GM13977 (cell line): ENCODE measurements at regions not wholly inside any gene's neighbourhood (a gene's known extent, or its start where the extent isn't known, plus 50 kb on each side); places are given as distances from the start of the nearest gene placed in this dataset.
"Not testable (repeated sequence)": the region's sequence is repeated elsewhere in the genome, so short reads cannot be mapped to it uniquely, and the experiment has no call there.

ENCODE experiments used
- DNase-seq: peaks from one replicate; pipeline ENCODE4 v3.0.0; 2012; ENCODE audit warnings: low spot score
- in situ Hi-C: fragments of 300-500 bp; cut with MboI; formaldehyde crosslinking; loops from one replicate; pipeline ENCODE4 v1.12.0; 2022; ENCODE audit warnings: low sequenced_read_pairs, low pct_unique_long_range_greater_than_20kb, mixed read lengths, inconsistent platforms; ENCODE audit not compliant: unreplicated experiment
- TF ChIP-seq, protein P1 (sequence below): IDR thresholded peaks from 2 replicates; pipeline ENCODE4 v1.5.1; 2012; ENCODE audit warnings: mild to moderate bottlenecking, control low read depth; ENCODE audit not compliant: insufficient read depth; ENCODE audit errors: extremely low read depth, missing control alignments

DNA sequence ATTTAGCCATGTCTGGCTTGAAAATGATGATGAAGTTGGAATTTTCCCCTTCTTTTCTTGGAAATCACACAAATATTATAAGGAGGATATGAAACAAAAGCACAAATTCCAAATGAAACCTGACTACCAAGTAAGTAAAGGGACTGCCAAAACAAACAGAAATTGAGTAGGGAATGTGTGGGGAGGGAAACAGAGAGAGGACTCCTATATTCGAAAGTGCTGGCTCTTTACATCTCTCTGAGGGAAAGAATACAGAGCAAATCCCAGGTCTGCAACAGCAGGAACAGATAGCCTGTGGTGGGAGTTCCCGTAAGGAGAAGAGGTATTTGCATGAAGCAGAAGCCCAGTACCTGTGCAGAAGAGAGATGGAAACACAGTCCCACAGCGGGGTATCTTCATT is 583.7 kb downstream of the EPM2A start:
- TF ChIP-seq, protein P1, sequence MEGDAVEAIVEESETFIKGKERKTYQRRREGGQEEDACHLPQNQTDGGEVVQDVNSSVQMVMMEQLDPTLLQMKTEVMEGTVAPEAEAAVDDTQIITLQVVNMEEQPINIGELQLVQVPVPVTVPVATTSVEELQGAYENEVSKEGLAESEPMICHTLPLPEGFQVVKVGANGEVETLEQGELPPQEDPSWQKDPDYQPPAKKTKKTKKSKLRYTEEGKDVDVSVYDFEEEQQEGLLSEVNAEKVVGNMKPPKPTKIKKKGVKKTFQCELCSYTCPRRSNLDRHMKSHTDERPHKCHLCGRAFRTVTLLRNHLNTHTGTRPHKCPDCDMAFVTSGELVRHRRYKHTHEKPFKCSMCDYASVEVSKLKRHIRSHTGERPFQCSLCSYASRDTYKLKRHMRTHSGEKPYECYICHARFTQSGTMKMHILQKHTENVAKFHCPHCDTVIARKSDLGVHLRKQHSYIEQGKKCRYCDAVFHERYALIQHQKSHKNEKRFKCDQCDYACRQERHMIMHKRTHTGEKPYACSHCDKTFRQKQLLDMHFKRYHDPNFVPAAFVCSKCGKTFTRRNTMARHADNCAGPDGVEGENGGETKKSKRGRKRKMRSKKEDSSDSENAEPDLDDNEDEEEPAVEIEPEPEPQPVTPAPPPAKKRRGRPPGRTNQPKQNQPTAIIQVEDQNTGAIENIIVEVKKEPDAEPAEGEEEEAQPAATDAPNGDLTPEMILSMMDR, result no peak
- no peak for DNase-seq
- in situ Hi-C loops, result no loop called here

DNA sequence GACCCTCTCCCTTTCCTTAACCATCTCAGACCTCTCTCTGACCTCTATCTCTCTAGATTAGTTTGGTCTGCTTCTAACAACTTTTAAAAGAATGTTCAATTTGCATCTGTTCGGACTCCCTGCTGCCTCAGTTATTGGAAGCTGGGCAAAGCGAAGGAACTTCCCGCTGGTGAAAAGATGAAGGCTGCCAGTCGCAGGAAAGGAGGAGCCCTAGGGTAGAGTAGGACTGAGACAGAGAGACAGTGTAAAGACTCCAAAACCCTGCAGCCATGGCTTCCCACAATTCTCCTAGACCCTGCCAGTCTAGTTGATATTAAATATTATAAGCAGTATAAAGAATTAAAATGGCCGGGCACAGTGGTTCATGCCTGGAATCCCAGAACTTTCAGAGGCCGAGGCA is 581.8 kb downstream of the EPM2A start:
- TF ChIP-seq, protein P1, result no peak
- DNase-seq, result no peak
- in situ Hi-C loops, result no loop called here

DNA sequence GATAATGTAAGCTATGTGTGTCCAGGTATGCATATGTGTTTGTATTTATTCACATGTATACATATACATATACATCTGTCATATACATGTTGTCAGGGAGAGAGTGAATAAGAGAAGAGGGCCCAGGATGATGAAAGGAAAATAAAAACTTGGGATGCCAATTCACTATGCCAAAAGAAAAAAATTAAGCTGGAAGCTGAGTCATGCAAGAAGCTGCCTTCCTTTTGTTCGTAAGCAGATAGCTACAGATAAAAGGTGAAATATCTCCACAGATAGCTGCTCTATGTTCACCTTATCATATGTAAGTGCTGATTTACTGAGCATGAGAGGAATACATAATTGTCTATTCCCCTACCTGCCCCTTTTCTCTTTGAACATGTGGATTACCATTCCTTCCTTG is 579.9 kb downstream of the EPM2A start:
- DNase-seq, result no peak
- TF ChIP-seq, protein P1, result no peak
- in situ Hi-C loops, result no loop called here

DNA sequence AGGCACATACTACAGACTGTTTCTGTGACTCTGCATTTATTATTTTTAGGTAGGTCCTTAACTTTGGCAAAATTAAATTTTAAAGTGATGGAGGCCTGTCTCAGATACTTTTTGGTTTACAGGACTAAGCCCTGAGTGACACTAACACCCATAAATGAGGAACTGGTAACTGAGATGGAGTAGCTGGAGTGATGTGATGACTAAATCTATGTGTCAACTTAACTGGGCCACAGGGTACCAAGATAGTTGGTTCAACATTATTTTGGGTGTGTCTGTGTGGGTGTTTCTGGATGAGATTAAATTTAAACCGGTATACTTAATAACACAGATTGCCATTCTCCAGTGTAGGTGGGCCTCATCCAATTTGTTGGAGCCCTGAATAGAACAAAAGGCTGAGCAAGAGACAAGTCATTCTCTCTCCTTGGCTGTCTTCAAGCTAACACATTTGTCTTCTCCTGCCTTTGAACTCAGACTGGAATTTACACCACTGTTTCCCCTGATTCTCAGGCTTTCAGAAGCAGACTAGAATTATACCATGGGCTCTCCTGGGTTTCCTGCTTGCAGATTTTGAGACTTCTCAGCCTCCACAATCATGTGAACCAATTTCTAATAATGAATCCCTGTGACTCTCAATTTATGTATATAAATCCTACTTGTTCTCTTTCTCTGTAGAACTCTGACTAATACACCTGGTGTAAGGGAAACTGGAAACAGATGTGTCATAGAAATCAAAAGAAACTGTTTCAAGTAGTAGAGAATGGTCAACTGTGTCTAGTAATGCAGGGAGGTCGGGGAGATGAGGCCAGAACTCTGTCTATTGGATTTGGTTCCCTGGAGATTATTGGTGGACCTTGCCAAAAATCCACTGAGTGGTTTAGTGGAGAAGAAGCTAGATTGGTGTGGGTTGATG is 579.2 kb downstream of the EPM2A start:
- TF ChIP-seq, protein P1, result no peak
- DNase-seq, result no peak
- in situ Hi-C loops, result no loop called here

DNA sequence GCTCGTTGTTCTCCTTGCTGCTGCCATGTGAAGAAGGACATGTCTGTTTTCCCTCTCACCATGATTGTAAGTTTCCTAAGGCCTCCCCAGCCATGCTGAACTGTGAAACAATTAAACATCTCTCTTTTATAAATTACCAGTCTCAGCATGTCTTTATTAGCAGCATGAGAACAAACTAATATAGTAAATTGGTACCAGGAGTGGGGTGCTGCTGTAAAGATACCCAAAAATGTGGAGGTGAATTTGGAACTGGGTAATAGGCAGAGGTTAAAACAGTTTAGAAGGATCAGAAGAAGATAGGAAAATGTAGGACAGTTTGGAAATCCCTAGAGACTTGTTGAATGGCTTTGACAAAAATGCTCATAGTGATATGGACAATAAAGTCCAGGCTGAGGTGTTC is 576.7 kb downstream of the EPM2A start:
- DNase-seq, in situ Hi-C loops: not testable (repeated sequence)

DNA sequence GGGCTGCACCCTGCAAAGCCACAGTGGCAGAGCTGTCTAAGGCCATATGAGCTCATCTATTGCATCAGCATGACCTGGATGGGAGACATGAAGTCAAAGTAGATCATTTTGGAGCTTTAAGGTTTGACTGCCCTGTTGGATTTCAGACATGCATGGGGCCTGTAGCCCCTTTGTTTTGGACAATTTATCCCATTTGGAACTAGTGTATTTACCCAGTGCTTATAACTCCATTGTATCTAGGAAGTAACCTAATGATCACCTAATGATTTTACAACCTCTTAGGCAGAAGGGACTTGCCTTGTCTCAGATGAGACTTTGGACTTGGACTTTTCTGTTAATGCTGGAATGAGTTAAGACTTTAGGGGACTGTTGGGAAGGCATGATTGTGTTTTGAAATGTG is 575.4 kb downstream of the EPM2A start:
- DNase-seq, result no peak
- in situ Hi-C loops, result no loop called here
- TF ChIP-seq, protein P1, result no peak

GRCh38 chr6:145161501-145161900 is 573.8 kb downstream of the EPM2A start:
- no peak for DNase-seq
- TF ChIP-seq, protein P1, result no peak
- in situ Hi-C loops, result no loop called here
